ENCODE measurements at regions not wholly inside any gene's neighbourhood (a gene's known extent, or its start where the extent isn't known, plus 50 kb on each side); places are given as distances from the start of the nearest gene placed in this dataset.

- in situ Hi-C loops (cut with MboI; ENCODE audit: low sequenced_read_pairs, unreplicated experiment): no loop called here
- DNase-seq (ENCODE audit: low spot score): no peak
- TF ChIP-seq CTCF (IDR thresholded peaks at IDR 0.05; ENCODE audit: borderline replicate concordance, control extremely low read depth, extremely low read depth, insufficient read depth, missing control alignments): no peak
These were observed 82.0 kb upstream of the DAZL start for GRCh38 chr3:16687221-16687620.

GRCh38 chr3:16692486-16693344, 87.5 kb upstream of the DAZL start:
- TF ChIP-seq CTCF (IDR thresholded peaks at IDR 0.05; ENCODE audit: borderline replicate concordance, control extremely low read depth, extremely low read depth, insufficient read depth, missing control alignments): no peak
- in situ Hi-C loops (cut with MboI; ENCODE audit: low sequenced_read_pairs, unreplicated experiment): no loop called here
- DNase-seq (ENCODE audit: low spot score): no peak

GRCh38 chr3:16693820-16694219, 88.6 kb upstream of the DAZL start:
- in situ Hi-C loops (cut with MboI; ENCODE audit: low sequenced_read_pairs, unreplicated experiment): no loop called here
- no peak for DNase-seq (ENCODE audit: low spot score)
- TF ChIP-seq CTCF (IDR thresholded peaks at IDR 0.05; ENCODE audit: borderline replicate concordance, control extremely low read depth, extremely low read depth, insufficient read depth, missing control alignments): no peak

GRCh38 chr3:16695710-16696109, 90.5 kb upstream of the DAZL start:
- no peak for TF ChIP-seq CTCF (IDR thresholded peaks at IDR 0.05; ENCODE audit: borderline replicate concordance, control extremely low read depth, extremely low read depth, insufficient read depth, missing control alignments)
- in situ Hi-C loops (cut with MboI; ENCODE audit: low sequenced_read_pairs, unreplicated experiment): no loop called here
- DNase-seq (ENCODE audit: low spot score): no peak

GRCh38 chr3:16697443-16698147, 92.4 kb upstream of the DAZL start:
- DNase-seq (ENCODE audit: low spot score): no peak
- TF ChIP-seq CTCF (IDR thresholded peaks at IDR 0.05; ENCODE audit: borderline replicate concordance, control extremely low read depth, extremely low read depth, insufficient read depth, missing control alignments): no peak
- in situ Hi-C loops (cut with MboI; ENCODE audit: low sequenced_read_pairs, unreplicated experiment): no loop called here

GRCh38 chr3:16700651-16701050, 95.4 kb upstream of the DAZL start:
- DNase-seq (ENCODE audit: low spot score): no peak
- in situ Hi-C loops (cut with MboI; ENCODE audit: low sequenced_read_pairs, unreplicated experiment): no loop called here
- no peak for TF ChIP-seq CTCF (IDR thresholded peaks at IDR 0.05; ENCODE audit: borderline replicate concordance, control extremely low read depth, extremely low read depth, insufficient read depth, missing control alignments)

All from GM13976 (cell line).